Activated naive CD4-positive, alpha-beta T cell treated with anti-CD3 and anti-CD28 coated beads, Interleukin-2, amount 10 ng/mL, durations not matched to agents 7 days and 5 days (primary cell): ENCODE measurements at regions not wholly inside any gene's neighbourhood (a gene's known extent, or its start where the extent isn't known, plus 50 kb on each side); places are given as distances from the start of the nearest gene placed in this dataset.

Experiments
- CTCF ChIA-PET: fragments of 350-600 bp; sonication (Branson Sonifier 250); formaldehyde crosslinking; loops from one replicate; lab custom pipeline; 2021; ENCODE audit warnings: antibody characterized with exemption; lab: Charles Lee
- DNase-seq: peaks from one replicate; pipeline ENCODE4 v3.0.0-alpha.2; 2020
- H3K27ac Mint-ChIP-seq: one replicate; pipeline ENCODE4 v1.8.0; 2021; ENCODE audit warnings: mild to moderate bottlenecking, moderate library complexity, mixed read lengths
- H3K27me3 Mint-ChIP-seq: one replicate; pipeline ENCODE4 v1.8.0; 2021; ENCODE audit warnings: mild to moderate bottlenecking, mixed read lengths
- H3K36me3 Mint-ChIP-seq: one replicate; pipeline ENCODE4 v1.8.0; 2021; ENCODE audit warnings: mixed read lengths
- H3K4me1 Mint-ChIP-seq: one replicate; pipeline ENCODE4 v1.8.0; 2021; ENCODE audit warnings: mixed read lengths
- H3K4me3 Mint-ChIP-seq: one replicate; pipeline ENCODE4 v1.8.0; 2021; ENCODE audit warnings: mild to moderate bottlenecking, moderate library complexity, mixed read lengths
- H3K9me3 Mint-ChIP-seq: one replicate; pipeline ENCODE4 v1.8.0; 2021; ENCODE audit warnings: mixed read lengths

GRCh38 chr2:172357442-172357841 lies 69.9 kb upstream of the ITGA6 start:
- Mint-ChIP-seq H3K36me3 (no peaks in the 10 kb centered on the region), H3K9me3 (no peaks in the 10 kb centered on the region), H3K4me1 (peaks cover 8% of the 10 kb centered on the region), H3K27me3 (peaks cover 16% of the 10 kb centered on the region), H3K27ac (peak overlapping the region; percentile 42), H3K4me3 (no peak overlapping the region)
- CTCF ChIA-PET, result no interaction called here
- DNase-seq, result no peak

GRCh38 chr2:172358691-172359556 lies 68.5 kb upstream of the ITGA6 start:
- Mint-ChIP-seq H3K4me1 (peaks cover 8% of the 10 kb centered on the region), H3K4me3 (no peak overlapping the region), H3K27ac (no peak overlapping the region), H3K9me3 (no peaks in the 10 kb centered on the region), H3K27me3 (peaks cover 13% of the 10 kb centered on the region), H3K36me3 (no peaks in the 10 kb centered on the region)
- no peak for DNase-seq
- CTCF ChIA-PET, result no interaction called here

GRCh38 chr2:172361360-172361759 lies 66.0 kb upstream of the ITGA6 start:
- Mint-ChIP-seq H3K27ac (no peak overlapping the region), H3K4me1 (peaks cover 8% of the 10 kb centered on the region), H3K9me3 (peaks cover 2% of the 10 kb centered on the region), H3K36me3 (no peaks in the 10 kb centered on the region), H3K4me3 (no peak overlapping the region), H3K27me3 (peaks cover 9% of the 10 kb centered on the region)
- DNase-seq, result no peak
- CTCF ChIA-PET, result no interaction called here

GRCh38 chr2:172361840-172362239 lies 65.5 kb upstream of the ITGA6 start:
- Mint-ChIP-seq H3K27me3 (peaks cover 9% of the 10 kb centered on the region), H3K36me3 (no peaks in the 10 kb centered on the region), H3K27ac (no peak overlapping the region), H3K4me3 (no peak overlapping the region), H3K9me3 (peaks cover 2% of the 10 kb centered on the region), H3K4me1 (peaks cover 8% of the 10 kb centered on the region)
- DNase-seq, result no peak
- CTCF ChIA-PET, result no interaction called here

- Mint-ChIP-seq H3K4me3 (no peak overlapping the region), H3K27me3 (peaks cover 3% of the 10 kb centered on the region), H3K9me3 (peaks cover 2% of the 10 kb centered on the region), H3K4me1 (no peaks in the 10 kb centered on the region), H3K36me3 (no peaks in the 10 kb centered on the region), H3K27ac (no peak overlapping the region)
- DNase-seq, result no peak
- CTCF ChIA-PET, result no interaction called here
Measured at GRCh38 chr2:172364261-172364660, 63.1 kb upstream of the ITGA6 start.

GRCh38 chr2:172366596-172367150 lies 60.7 kb upstream of the ITGA6 start:
- H3K27me3 Mint-ChIP-seq, result no peaks in the 10 kb centered on the region
- no peaks in the 10 kb centered on the region for H3K36me3 Mint-ChIP-seq
- H3K27ac Mint-ChIP-seq, result no peak overlapping the region
- CTCF ChIA-PET, result no interaction called here
- no peaks in the 10 kb centered on the region for H3K4me1 Mint-ChIP-seq
- no peak for DNase-seq
- peaks cover 2% of the 10 kb centered on the region for H3K9me3 Mint-ChIP-seq
- H3K4me3 Mint-ChIP-seq, result no peak overlapping the region

GRCh38 chr2:172370821-172371455 lies 56.4 kb upstream of the ITGA6 start:
- Mint-ChIP-seq H3K9me3 (no peaks in the 10 kb centered on the region), H3K27ac (no peak overlapping the region), H3K4me3 (no peak overlapping the region), H3K27me3 (peaks cover 18% of the 10 kb centered on the region), H3K36me3 (no peaks in the 10 kb centered on the region), H3K4me1 (no peaks in the 10 kb centered on the region)
- CTCF ChIA-PET, result no interaction called here
- DNase-seq, result no peak

- H3K36me3 Mint-ChIP-seq, result no peaks in the 10 kb centered on the region
- H3K27me3 Mint-ChIP-seq, result peaks cover 18% of the 10 kb centered on the region
- H3K27ac Mint-ChIP-seq, result no peak overlapping the region
- no peak overlapping the region for H3K4me3 Mint-ChIP-seq
- CTCF ChIA-PET, result no interaction called here
- no peaks in the 10 kb centered on the region for H3K9me3 Mint-ChIP-seq
- no peaks in the 10 kb centered on the region for H3K4me1 Mint-ChIP-seq
- DNase-seq, result no peak
Measured at GRCh38 chr2:172372436-172372835, 55.0 kb upstream of the ITGA6 start.

GRCh38 chr2:172373076-172373475 lies 54.3 kb upstream of the ITGA6 start:
- H3K4me1 Mint-ChIP-seq, result no peaks in the 10 kb centered on the region

GRCh38 chr2:172373766-172374165 lies 53.6 kb upstream of the ITGA6 start:
- Mint-ChIP-seq H3K4me3 (no peak overlapping the region), H3K9me3 (no peaks in the 10 kb centered on the region), H3K36me3 (no peaks in the 10 kb centered on the region), H3K4me1 (no peaks in the 10 kb centered on the region), H3K27me3 (peaks cover 18% of the 10 kb centered on the region), H3K27ac (no peak overlapping the region)
- no peak for DNase-seq
- CTCF ChIA-PET, result no interaction called here

More at GRCh38 chr2:172373076-172373475, 54.3 kb upstream of the ITGA6 start:
- H3K36me3 Mint-ChIP-seq, result no peaks in the 10 kb centered on the region
- H3K9me3 Mint-ChIP-seq, result no peaks in the 10 kb centered on the region
- peaks cover 18% of the 10 kb centered on the region for H3K27me3 Mint-ChIP-seq
- no peak for DNase-seq
- no peak overlapping the region for H3K27ac Mint-ChIP-seq
- CTCF ChIA-PET, result no interaction called here
- H3K4me3 Mint-ChIP-seq, result no peak overlapping the region

GRCh38 chr2:172374318-172375240 lies 52.8 kb upstream of the ITGA6 start:
- DNase-seq, result no peak
- peaks cover 3% of the 10 kb centered on the region for H3K36me3 Mint-ChIP-seq
- H3K27ac Mint-ChIP-seq, result no peak overlapping the region
- no peak overlapping the region for H3K4me3 Mint-ChIP-seq
- CTCF ChIA-PET, result no interaction called here
- peaks cover 18% of the 10 kb centered on the region for H3K27me3 Mint-ChIP-seq
- no peaks in the 10 kb centered on the region for H3K4me1 Mint-ChIP-seq
- H3K9me3 Mint-ChIP-seq, result peaks cover 4% of the 10 kb centered on the region

- H3K27ac Mint-ChIP-seq, result no peak overlapping the region
- no peak for DNase-seq
- H3K27me3 Mint-ChIP-seq, result peaks cover 18% of the 10 kb centered on the region
- CTCF ChIA-PET, result no interaction called here
- H3K9me3 Mint-ChIP-seq, result peaks cover 5% of the 10 kb centered on the region
- no peaks in the 10 kb centered on the region for H3K4me1 Mint-ChIP-seq
- no peak overlapping the region for H3K4me3 Mint-ChIP-seq
- peaks cover 3% of the 10 kb centered on the region for H3K36me3 Mint-ChIP-seq
Measured at GRCh38 chr2:172375251-172375650, 52.1 kb upstream of the ITGA6 start.

GRCh38 chr2:172376016-172376415 lies 51.4 kb upstream of the ITGA6 start:
- Mint-ChIP-seq H3K9me3 (peaks cover 5% of the 10 kb centered on the region), H3K27me3 (peaks cover 18% of the 10 kb centered on the region), H3K4me3 (no peak overlapping the region), H3K36me3 (peaks cover 3% of the 10 kb centered on the region), H3K27ac (no peak overlapping the region), H3K4me1 (no peaks in the 10 kb centered on the region)
- CTCF ChIA-PET, result no interaction called here
- DNase-seq, result no peak

- no peaks in the 10 kb centered on the region for H3K4me1 Mint-ChIP-seq
- H3K9me3 Mint-ChIP-seq, result peaks cover 5% of the 10 kb centered on the region
- peaks cover 18% of the 10 kb centered on the region for H3K27me3 Mint-ChIP-seq
- peaks cover 3% of the 10 kb centered on the region for H3K36me3 Mint-ChIP-seq
- DNase-seq, result no peak
- H3K27ac Mint-ChIP-seq, result no peak overlapping the region
- CTCF ChIA-PET, result no interaction called here
- no peak overlapping the region for H3K4me3 Mint-ChIP-seq
Measured at GRCh38 chr2:172376505-172377125, 50.8 kb upstream of the ITGA6 start.
